HG03175 (cell line): ENCODE measurements at regions not wholly inside any gene's neighbourhood (a gene's known extent, or its start where the extent isn't known, plus 50 kb on each side); places are given as distances from the start of the nearest gene placed in this dataset.
A peak's percentile ranks its signal among the peaks of the same experiment; 100 is the strongest.
"Not testable (repeated sequence)": the region's sequence is repeated elsewhere in the genome, so short reads cannot be mapped to it uniquely, and the experiment has no call there.

Experiments
- ATAC-seq: cut with Tn5 transposase; IDR thresholded peaks from one replicate; pipeline ENCODE4 v1.9.1; 2021; ENCODE audit warnings: mild to moderate bottlenecking, moderate library complexity; ENCODE audit not compliant: unreplicated experiment

- ATAC-seq, result not testable (repeated sequence)
Observed at GRCh38 chr2:89795530-89795929, 1104.1 kb downstream of the RPIA start.

GRCh38 chr2:89797320-89798038 is 1106.0 kb downstream of the RPIA start:
- no peak for ATAC-seq

- not testable (repeated sequence) for ATAC-seq
Observed at GRCh38 chr2:89801207-89801606, 1109.7 kb downstream of the RPIA start.

GRCh38 chr2:89806363-89806762 is 1114.9 kb downstream of the RPIA start:
- not testable (repeated sequence) for ATAC-seq

- no peak for ATAC-seq
Observed at GRCh38 chr2:89811295-89811694, 1119.8 kb downstream of the RPIA start.

GRCh38 chr2:89811910-89812309 is 1120.4 kb downstream of the RPIA start:
- not testable (repeated sequence) for ATAC-seq

- not testable (repeated sequence) for ATAC-seq
Observed at GRCh38 chr2:89814359-89814758, 1122.9 kb downstream of the RPIA start.

GRCh38 chr2:89818873-89819272 is 1127.4 kb downstream of the RPIA start:
- ATAC-seq, result no peak

GRCh38 chr2:89819809-89820208 is 1128.3 kb downstream of the RPIA start:
- no peak for ATAC-seq

- ATAC-seq, result no peak
Observed at GRCh38 chr2:89820248-89820647, 1128.8 kb downstream of the RPIA start.

GRCh38 chr2:89821455-89821945 is 1130.0 kb downstream of the RPIA start:
- no peak for ATAC-seq

GRCh38 chr2:89822342-89822741 is 1130.9 kb downstream of the RPIA start:
- ATAC-seq, result not testable (repeated sequence)

- no peak for ATAC-seq
Observed at GRCh38 chr2:89823556-89823955, 1132.1 kb downstream of the RPIA start.

GRCh38 chr2:89825034-89825433 is 1133.6 kb downstream of the RPIA start:
- no peak for ATAC-seq

- ATAC-seq, result not testable (repeated sequence)
Observed at GRCh38 chr2:89826741-89827140, 1135.3 kb downstream of the RPIA start.

- ATAC-seq, result not testable (repeated sequence)
Observed at GRCh38 chr2:89827829-89828228, 1136.4 kb downstream of the RPIA start.

GRCh38 chr2:89828416-89828815 is 1136.9 kb downstream of the RPIA start:
- ATAC-seq, result not testable (repeated sequence)

GRCh38 chr2:89828961-89829631 is 1137.6 kb downstream of the RPIA start:
- ATAC-seq, result peak; percentile 30

GRCh38 chr2:89829828-89830227 is 1138.4 kb downstream of the RPIA start:
- ATAC-seq, result no peak

GRCh38 chr2:89830341-89831218 is 1139.1 kb downstream of the RPIA start:
- peak; percentile 41 for ATAC-seq
